ENCODE measurements at regions not wholly inside any gene's neighbourhood (a gene's known extent, or its start where the extent isn't known, plus 50 kb on each side); places are given as distances from the start of the nearest gene placed in this dataset.
A peak's percentile ranks its signal among the peaks of the same experiment; 100 is the strongest.

- no peak for DNase-seq (ENCODE audit: low read depth)
- H3K4me3 ChIP-seq (ENCODE audit: low read depth, low read length): no peak overlapping the region
- TF ChIP-seq CTCF (IDR thresholded peaks at IDR 0.05; ENCODE audit: insufficient read depth, low read depth, low read length): no peak
Observed at GRCh38 chr10:11396311-11396955, 215.0 kb downstream of the USP6NL start.

GRCh38 chr10:11395581-11396310 lies 215.7 kb downstream of the USP6NL start:
- no peak for TF ChIP-seq CTCF (IDR thresholded peaks at IDR 0.05; ENCODE audit: insufficient read depth, low read depth, low read length)
- H3K4me3 ChIP-seq (ENCODE audit: low read depth, low read length): no peak overlapping the region
- no peak for DNase-seq (ENCODE audit: low read depth)

- no peak for DNase-seq (ENCODE audit: low read depth)
- TF ChIP-seq CTCF (IDR thresholded peaks at IDR 0.05; ENCODE audit: insufficient read depth, low read depth, low read length): no peak
- H3K4me3 ChIP-seq (ENCODE audit: low read depth, low read length): no peak overlapping the region
Observed at GRCh38 chr10:11395161-11395560, 216.3 kb downstream of the USP6NL start.

GRCh38 chr10:11393858-11394257 lies 217.6 kb downstream of the USP6NL start:
- peak overlapping the region; percentile 3 for H3K4me3 ChIP-seq (ENCODE audit: low read depth, low read length)
- DNase-seq (ENCODE audit: low read depth): no peak
- TF ChIP-seq CTCF (IDR thresholded peaks at IDR 0.05; ENCODE audit: insufficient read depth, low read depth, low read length): no peak

GRCh38 chr10:11392776-11393175 lies 218.7 kb downstream of the USP6NL start:
- no peak overlapping the region for H3K4me3 ChIP-seq (ENCODE audit: low read depth, low read length)

GRCh38 chr10:11388996-11389395 lies 222.5 kb downstream of the USP6NL start:
- no peak for TF ChIP-seq CTCF (IDR thresholded peaks at IDR 0.05; ENCODE audit: insufficient read depth, low read depth, low read length)
- no peak overlapping the region for H3K4me3 ChIP-seq (ENCODE audit: low read depth, low read length)
- DNase-seq (ENCODE audit: low read depth): no peak

More at GRCh38 chr10:11392776-11393175, 218.7 kb downstream of the USP6NL start:
- TF ChIP-seq CTCF (IDR thresholded peaks at IDR 0.05; ENCODE audit: insufficient read depth, low read depth, low read length): no peak
- no peak for DNase-seq (ENCODE audit: low read depth)

All from fibroblast of villous mesenchyme (primary cell).